SHP77 (cell line): ENCODE measurements at regions not wholly inside any gene's neighbourhood (a gene's known extent, or its start where the extent isn't known, plus 50 kb on each side); places are given as distances from the start of the nearest gene placed in this dataset.
A peak's percentile ranks its signal among the peaks of the same experiment; 100 is the strongest.

ENCODE experiments used
- DNase-seq, 2 experiments: peaks; one replicate each; lab custom pipeline; 2025; lab: John Stamatoyannopoulos, UW

- no peak for DNase-seq
These were observed 171.8 kb upstream of the PACRGL start for GRCh38 chr4:20528508-20528907.

GRCh38 chr4:20529691-20530090 is 170.6 kb upstream of the PACRGL start:
- no peak for DNase-seq

- no peak for DNase-seq
These were observed 168.0 kb upstream of the PACRGL start for GRCh38 chr4:20532116-20532790.

- no peak for DNase-seq
These were observed 167.1 kb upstream of the PACRGL start for GRCh38 chr4:20532871-20533870.

- peak; percentile 72 to 73 for DNase-seq
These were observed 161.4 kb upstream of the PACRGL start for GRCh38 chr4:20538905-20539304.

- DNase-seq: no peak
These were observed 157.1 kb upstream of the PACRGL start for GRCh38 chr4:20543131-20543530.

GRCh38 chr4:20544645-20545044 is 155.6 kb upstream of the PACRGL start:
- DNase-seq: peak in 1 of 2 experiments; percentile 15

GRCh38 chr4:20552004-20552403 is 148.3 kb upstream of the PACRGL start:
- DNase-seq: no peak

GRCh38 chr4:20554134-20554533 is 146.1 kb upstream of the PACRGL start:
- no peak for DNase-seq

DNA sequence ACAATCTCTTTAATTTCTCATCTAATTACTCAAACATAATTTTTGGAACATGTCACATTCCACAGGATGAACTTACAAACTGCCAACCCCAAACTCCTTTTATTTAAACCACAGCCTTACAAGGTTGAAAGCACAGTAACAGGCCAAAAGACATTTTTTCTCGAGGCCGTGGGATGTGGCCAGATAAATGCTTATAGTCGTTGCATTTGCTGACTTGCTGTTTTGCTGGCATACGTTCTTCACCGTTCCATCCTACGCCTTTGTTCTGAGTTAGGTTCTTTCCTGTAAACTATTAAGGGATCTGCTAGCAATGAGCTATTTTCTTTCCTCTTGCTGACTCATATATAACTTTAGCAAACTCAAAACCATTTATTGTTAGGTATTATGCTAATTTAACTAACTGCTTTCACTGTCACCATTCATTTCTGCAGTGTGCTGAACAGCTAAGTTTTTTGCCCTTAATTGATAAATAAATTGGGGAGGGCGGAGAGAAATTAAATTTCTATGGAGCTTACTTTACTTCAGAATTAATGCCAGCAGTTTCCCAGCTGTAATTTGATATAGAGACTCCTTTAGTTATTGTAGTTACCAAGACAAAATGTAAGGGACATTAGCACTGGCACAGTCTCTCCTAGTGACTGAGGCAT is 135.1 kb upstream of the PACRGL start:
- DNase-seq: no peak

DNA sequence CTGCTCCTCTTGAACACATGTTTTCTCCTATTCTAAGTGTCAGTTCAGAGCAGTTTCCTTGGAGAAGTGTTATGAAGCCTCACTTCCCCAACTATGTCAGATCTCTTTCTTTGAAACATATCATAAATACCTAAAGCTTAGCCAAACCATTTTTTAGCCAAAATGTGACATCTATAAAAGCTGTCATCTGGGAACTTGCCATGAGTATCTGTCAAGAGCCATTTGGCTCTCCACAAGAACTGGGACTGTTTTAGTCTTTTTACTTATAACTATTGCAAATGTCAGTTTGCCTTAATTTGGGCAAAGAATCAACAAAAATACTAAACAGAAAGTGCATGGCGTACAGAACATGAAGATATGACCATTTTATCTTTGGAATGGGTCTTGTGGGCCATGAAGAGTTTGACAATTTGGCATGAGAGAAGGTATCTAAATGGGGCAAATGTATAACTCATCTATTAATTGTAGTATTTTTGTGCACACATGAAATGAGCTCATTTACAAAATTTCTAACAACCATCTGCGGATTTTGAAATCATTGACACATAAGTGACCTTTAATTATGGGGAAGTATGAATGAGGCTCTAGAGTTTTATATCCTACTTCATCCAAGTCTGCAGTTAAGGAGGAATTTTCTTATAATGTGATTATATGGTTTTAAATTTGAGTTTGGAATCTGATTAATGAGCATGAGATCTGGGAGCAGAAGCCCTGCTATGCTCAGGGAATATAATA is 129.1 kb upstream of the PACRGL start:
- DNase-seq: no peak

- DNase-seq: no peak
These were observed 127.3 kb upstream of the PACRGL start for GRCh38 chr4:20572976-20573375.

DNA sequence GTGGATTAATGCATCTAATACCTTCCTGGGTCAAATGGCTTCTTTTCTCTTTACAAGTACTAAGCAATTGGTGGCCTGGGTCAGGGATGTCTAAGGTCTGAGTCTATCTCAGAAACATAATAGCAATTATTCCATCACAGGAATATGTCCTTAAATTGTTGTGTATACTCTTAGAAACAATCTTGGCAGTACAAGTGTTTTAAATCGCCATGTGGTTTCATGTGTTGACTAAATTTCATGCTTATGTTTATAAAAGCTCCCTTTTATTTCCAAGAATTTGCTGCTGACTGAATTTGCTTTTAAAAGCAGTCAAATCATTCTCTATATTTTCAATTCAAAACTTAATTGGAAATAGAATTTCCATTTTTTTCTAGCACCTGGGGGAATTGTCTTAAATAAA is 125.3 kb upstream of the PACRGL start:
- no peak for DNase-seq

DNA sequence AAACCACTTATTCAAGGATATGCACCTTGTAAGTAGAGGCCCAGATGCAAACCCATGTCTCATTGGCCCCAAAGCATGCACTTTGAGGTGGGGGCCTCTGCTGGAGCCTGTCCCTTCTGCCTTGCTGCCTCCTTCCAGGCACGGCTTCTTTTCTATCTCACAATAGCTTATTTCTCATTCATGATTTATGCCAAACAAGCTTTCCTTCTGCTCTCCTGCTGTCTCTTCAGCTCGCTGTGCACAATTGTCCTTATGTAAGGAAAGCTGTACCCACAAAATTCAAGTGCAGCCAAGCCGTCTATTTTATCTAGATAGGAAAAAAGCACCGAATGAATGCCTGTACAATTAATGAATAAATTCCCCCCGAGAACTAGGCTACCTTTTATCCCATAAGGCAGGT is 124.8 kb upstream of the PACRGL start:
- no peak for DNase-seq

DNA sequence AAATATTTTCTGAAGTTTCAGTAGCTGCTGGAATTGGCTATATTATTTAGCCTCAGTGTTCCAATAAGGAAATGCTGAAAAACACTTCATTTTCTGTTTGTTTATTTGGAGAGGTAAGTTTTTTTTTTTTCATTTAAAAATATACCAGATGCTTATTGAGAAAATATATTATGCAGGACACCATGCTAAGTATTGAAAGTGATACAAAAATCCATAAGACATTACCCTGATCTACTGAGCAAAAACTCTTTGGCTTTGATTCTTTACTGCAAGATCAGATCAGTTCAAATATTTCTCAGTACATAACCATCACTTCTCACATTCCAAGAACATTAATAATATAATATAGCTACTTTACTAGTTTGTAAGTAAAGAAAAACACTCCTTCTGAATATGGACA is 123.4 kb upstream of the PACRGL start:
- DNase-seq: no peak

DNA sequence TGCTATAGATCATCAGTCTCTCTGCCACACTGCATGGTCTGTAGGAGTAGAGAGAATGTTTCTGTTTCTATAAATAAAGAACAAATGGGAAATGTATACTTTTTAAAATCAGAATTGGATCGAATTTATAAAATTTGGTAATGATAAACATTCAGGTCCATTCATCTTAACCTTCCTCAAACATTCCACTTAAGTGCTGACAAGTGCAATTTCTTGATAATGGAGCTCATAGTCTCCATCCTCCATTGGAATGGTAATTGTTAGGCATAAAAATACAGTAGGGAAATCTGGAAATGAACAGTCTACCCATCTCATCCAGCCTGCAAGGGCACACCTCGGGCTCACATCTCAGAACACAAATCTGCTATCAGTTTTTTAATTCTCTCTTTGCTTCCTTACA is 122.6 kb upstream of the PACRGL start:
- DNase-seq: no peak

GRCh38 chr4:20580907-20581306 is 119.4 kb upstream of the PACRGL start:
- DNase-seq: no peak

GRCh38 chr4:20589436-20589835 is 110.8 kb upstream of the PACRGL start:
- peak in 1 of 2 experiments; percentile 3 for DNase-seq

- DNase-seq: no peak
These were observed 109.4 kb upstream of the PACRGL start for GRCh38 chr4:20590849-20591248.

- DNase-seq: no peak
These were observed 108.7 kb upstream of the PACRGL start for GRCh38 chr4:20591571-20591970.

- DNase-seq: no peak
These were observed 108.2 kb upstream of the PACRGL start for GRCh38 chr4:20592013-20592412.

- DNase-seq: no peak
These were observed 107.6 kb upstream of the PACRGL start for GRCh38 chr4:20592663-20593062.
